ENCODE measurements at regions not wholly inside any gene's neighbourhood (a gene's known extent, or its start where the extent isn't known, plus 50 kb on each side); places are given as distances from the start of the nearest gene placed in this dataset.

DNA sequence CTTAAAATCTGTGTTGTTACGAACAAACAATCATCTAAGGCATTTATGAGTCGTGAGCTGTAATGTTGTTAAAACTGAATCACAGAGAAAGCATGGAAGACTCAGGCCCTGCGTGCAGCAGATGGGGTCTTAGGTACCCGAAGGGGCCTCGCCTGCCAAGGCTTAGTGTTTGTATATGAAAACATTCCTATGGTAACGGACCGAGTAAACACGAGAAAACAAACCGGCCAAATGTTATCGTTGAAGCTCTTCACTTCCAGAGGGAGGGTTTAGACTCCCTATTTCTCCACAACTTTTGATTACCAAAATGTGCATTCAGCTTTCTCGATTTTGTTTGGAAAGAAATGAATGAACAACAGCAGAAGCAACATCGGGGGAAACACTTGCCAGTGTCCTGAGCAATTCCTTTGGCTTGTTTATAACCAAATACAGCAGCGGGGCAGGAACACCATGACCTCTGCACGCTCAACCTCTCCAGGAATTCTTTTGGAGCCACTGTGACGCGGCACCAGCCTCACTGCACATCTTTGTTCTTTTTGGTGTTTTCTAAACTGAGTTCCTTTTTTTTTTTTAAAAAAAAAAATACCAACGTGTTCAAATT, 121.6 kb upstream of the KLF6 start:
- H3K9ac ChIP-seq (ENCODE audit: control insufficient read depth, extremely low read depth, insufficient read depth, low read length): no peak overlapping the region

GRCh38 chr10:3904419-3904960, 119.5 kb upstream of the KLF6 start:
- FAIRE-seq (no peak), DNase-seq (ENCODE audit: low read depth, low spot score) (no peak)
- peaks cover 13% of the 10 kb centered on the region for H3K4me1 ChIP-seq (ENCODE audit: control insufficient read depth, extremely low read depth, insufficient read depth, low read length)
- no peak overlapping the region for H3K4me2 ChIP-seq (ENCODE audit: control insufficient read depth, extremely low read depth, insufficient read depth, low read depth, low read length)
- dilution Hi-C loops (cut with MboI; ENCODE audit: extremely low pct_ligation_motif_present, low sequenced_read_pairs): no loop called here
- no peaks in the 10 kb centered on the region for H3K79me2 ChIP-seq (ENCODE audit: control insufficient read depth, insufficient read depth, low read length)
- H3K27ac ChIP-seq (ENCODE audit: control insufficient read depth, insufficient read depth, low read length): no peak overlapping the region
- H3K9me3 ChIP-seq (ENCODE audit: control insufficient read depth, low read depth, low read length): no peaks in the 10 kb centered on the region
- H3K27me3 ChIP-seq (ENCODE audit: control insufficient read depth, extremely low read depth, insufficient read depth, low read length): no peaks in the 10 kb centered on the region
- H3K9me1 ChIP-seq (ENCODE audit: control insufficient read depth, extremely low read depth, insufficient read depth, low read length): no peaks in the 10 kb centered on the region
- no peak overlapping the region for H3K4me3 ChIP-seq (ENCODE audit: control insufficient read depth in 2 of 3, extremely low read depth in 1 of 3, insufficient read depth in 2 of 3, low read depth in 1 of 3, low read length in 3 of 3)
- no peaks in the 10 kb centered on the region for H3K36me3 ChIP-seq (ENCODE audit: control insufficient read depth in 2 of 2, extremely low read depth in 1 of 2, insufficient read depth in 2 of 2, low read length in 2 of 2)
- H2AFZ ChIP-seq (ENCODE audit: control insufficient read depth, low read length): no peak overlapping the region
- no peak for TF ChIP-seq EZH2 (IDR thresholded peaks at IDR 0.05; ENCODE audit: low read length)
- TF ChIP-seq, protein P1, sequence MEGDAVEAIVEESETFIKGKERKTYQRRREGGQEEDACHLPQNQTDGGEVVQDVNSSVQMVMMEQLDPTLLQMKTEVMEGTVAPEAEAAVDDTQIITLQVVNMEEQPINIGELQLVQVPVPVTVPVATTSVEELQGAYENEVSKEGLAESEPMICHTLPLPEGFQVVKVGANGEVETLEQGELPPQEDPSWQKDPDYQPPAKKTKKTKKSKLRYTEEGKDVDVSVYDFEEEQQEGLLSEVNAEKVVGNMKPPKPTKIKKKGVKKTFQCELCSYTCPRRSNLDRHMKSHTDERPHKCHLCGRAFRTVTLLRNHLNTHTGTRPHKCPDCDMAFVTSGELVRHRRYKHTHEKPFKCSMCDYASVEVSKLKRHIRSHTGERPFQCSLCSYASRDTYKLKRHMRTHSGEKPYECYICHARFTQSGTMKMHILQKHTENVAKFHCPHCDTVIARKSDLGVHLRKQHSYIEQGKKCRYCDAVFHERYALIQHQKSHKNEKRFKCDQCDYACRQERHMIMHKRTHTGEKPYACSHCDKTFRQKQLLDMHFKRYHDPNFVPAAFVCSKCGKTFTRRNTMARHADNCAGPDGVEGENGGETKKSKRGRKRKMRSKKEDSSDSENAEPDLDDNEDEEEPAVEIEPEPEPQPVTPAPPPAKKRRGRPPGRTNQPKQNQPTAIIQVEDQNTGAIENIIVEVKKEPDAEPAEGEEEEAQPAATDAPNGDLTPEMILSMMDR (optimal IDR thresholded peaks at IDR 0.05 in 1 of 3, IDR thresholded peaks at IDR 0.05 in 1 of 3, conservative IDR thresholded peaks at IDR 0.05 in 1 of 3; ENCODE audit: extremely low read depth in 1 of 3, insufficient read depth in 2 of 3, low read length in 3 of 3): no peak
- no peaks in the 10 kb centered on the region for H4K20me1 ChIP-seq (ENCODE audit: control insufficient read depth, extremely low read depth, insufficient read depth, low read length)
- no peak overlapping the region for H3K9ac ChIP-seq (ENCODE audit: control insufficient read depth, extremely low read depth, insufficient read depth, low read length)

More for the DNA sequence above, 121.6 kb upstream of the KLF6 start:
- Histone ChIP-seq H2AFZ (ENCODE audit: control insufficient read depth, low read length) (no peak overlapping the region), H3K27ac (ENCODE audit: control insufficient read depth, insufficient read depth, low read length) (no peak overlapping the region), H3K27me3 (ENCODE audit: control insufficient read depth, extremely low read depth, insufficient read depth, low read length) (no peaks in the 10 kb centered on the region), H3K4me3 (ENCODE audit: control insufficient read depth in 2 of 3, extremely low read depth in 1 of 3, insufficient read depth in 2 of 3, low read depth in 1 of 3, low read length in 3 of 3) (no peak overlapping the region), H3K4me1 (ENCODE audit: control insufficient read depth, extremely low read depth, insufficient read depth, low read length) (peaks cover 21% of the 10 kb centered on the region), H3K4me2 (ENCODE audit: control insufficient read depth, extremely low read depth, insufficient read depth, low read depth, low read length) (no peak overlapping the region), H3K9me3 (ENCODE audit: control insufficient read depth, low read depth, low read length) (no peaks in the 10 kb centered on the region), H3K79me2 (ENCODE audit: control insufficient read depth, insufficient read depth, low read length) (no peaks in the 10 kb centered on the region), H4K20me1 (ENCODE audit: control insufficient read depth, extremely low read depth, insufficient read depth, low read length) (no peaks in the 10 kb centered on the region), H3K9me1 (ENCODE audit: control insufficient read depth, extremely low read depth, insufficient read depth, low read length) (no peaks in the 10 kb centered on the region), H3K36me3 (ENCODE audit: control insufficient read depth in 2 of 2, extremely low read depth in 1 of 2, insufficient read depth in 2 of 2, low read length in 2 of 2) (no peaks in the 10 kb centered on the region)
- dilution Hi-C loops (cut with MboI; ENCODE audit: extremely low pct_ligation_motif_present, low sequenced_read_pairs): no loop called here
- FAIRE-seq (peak; percentile 5), DNase-seq (ENCODE audit: low read depth, low spot score) (no peak)
- no peak for TF ChIP-seq EZH2 (IDR thresholded peaks at IDR 0.05; ENCODE audit: low read length)
- TF ChIP-seq, protein P1 (optimal IDR thresholded peaks at IDR 0.05 in 1 of 3, IDR thresholded peaks at IDR 0.05 in 1 of 3, conservative IDR thresholded peaks at IDR 0.05 in 1 of 3; ENCODE audit: extremely low read depth in 1 of 3, insufficient read depth in 2 of 3, low read length in 3 of 3): no peak

All from keratinocyte (primary cell).